H9 (cell line): ENCODE measurements at regions not wholly inside any gene's neighbourhood (a gene's known extent, or its start where the extent isn't known, plus 50 kb on each side); places are given as distances from the start of the nearest gene placed in this dataset.

Experiments
- DNase-seq: peaks from one replicate; pipeline ENCODE4 v3.0.0-alpha.2; 2017
- H2AFZ ChIP-seq: one replicate; pipeline ENCODE4 v1.6.1; 2013; ENCODE audit warnings: mild to moderate bottlenecking, low read length, control low read depth, moderate library complexity
- H2AK5ac ChIP-seq: 2 replicates; pipeline ENCODE4 v1.6.1; 2013; ENCODE audit warnings: low read length, control low read depth, mixed read lengths; ENCODE audit not compliant: insufficient read length
- H2BK120ac ChIP-seq: one replicate; pipeline ENCODE4 v1.6.1; 2013; ENCODE audit warnings: low read depth, mild to moderate bottlenecking, low read length, control low read depth, inconsistent platforms; ENCODE audit not compliant: poor library complexity, severe bottlenecking
- H2BK12ac ChIP-seq: 2 replicates; pipeline ENCODE4 v1.6.1; 2013; ENCODE audit warnings: low read length, control low read depth, mixed read lengths, low read depth; ENCODE audit not compliant: insufficient read length
- H2BK15ac ChIP-seq: 2 replicates; pipeline ENCODE4 v1.6.1; 2013; ENCODE audit warnings: low read depth, low read length, control low read depth
- H2BK20ac ChIP-seq: one replicate; pipeline ENCODE4 v1.6.1; 2013; ENCODE audit warnings: low read depth, mild to moderate bottlenecking, low read length, control low read depth, inconsistent platforms; ENCODE audit not compliant: poor library complexity, severe bottlenecking
- H2BK5ac ChIP-seq: 2 replicates; pipeline ENCODE4 v1.6.1; 2013; ENCODE audit warnings: low read length, control low read depth, mixed read lengths; ENCODE audit not compliant: insufficient read length
- H3K14ac ChIP-seq: 2 replicates; pipeline ENCODE4 v1.6.1; 2013; ENCODE audit warnings: low read length, control low read depth; ENCODE audit not compliant: insufficient read depth
- H3K18ac ChIP-seq: 2 replicates; pipeline ENCODE4 v1.6.1; 2013; ENCODE audit warnings: low read depth, mild to moderate bottlenecking, mixed read lengths, low read length, control low read depth; ENCODE audit not compliant: insufficient read length
- H3K23ac ChIP-seq: 2 replicates; pipeline ENCODE4 v1.6.1; 2013; ENCODE audit warnings: low read length, control low read depth, mixed read lengths, low read depth; ENCODE audit not compliant: insufficient read length
- H3K23me2 ChIP-seq: 2 replicates; pipeline ENCODE4 v1.6.1; 2013; ENCODE audit warnings: low read depth, mild to moderate bottlenecking, mixed read lengths, low read length, control low read depth; ENCODE audit not compliant: insufficient read length, poor library complexity, severe bottlenecking
- H3K27ac ChIP-seq: 2 replicates; pipeline ENCODE4 v1.5.1; 2013; ENCODE audit warnings: low read length, control low read depth, mixed read lengths, low read depth; ENCODE audit not compliant: insufficient read length
- H3K27me3 ChIP-seq: 2 replicates; pipeline ENCODE4 v1.6.1; 2013; ENCODE audit warnings: low read length, control low read depth, inconsistent platforms; ENCODE audit not compliant: insufficient read depth
- H3K4ac ChIP-seq: 2 replicates; pipeline ENCODE4 v1.6.1; 2013; ENCODE audit warnings: low read depth, mild to moderate bottlenecking, control low read depth, inconsistent platforms, low read length, moderate library complexity
- H3K4me1 ChIP-seq: 2 replicates; pipeline ENCODE4 v1.6.1; 2013; ENCODE audit warnings: low read length, control low read depth, inconsistent platforms; ENCODE audit not compliant: insufficient read depth
- H3K4me2 ChIP-seq: 2 replicates; pipeline ENCODE4 v1.6.1; 2013; ENCODE audit warnings: low read length, control low read depth, mixed read lengths; ENCODE audit not compliant: insufficient read length, insufficient read depth
- H3K56ac ChIP-seq: 2 replicates; pipeline ENCODE4 v1.6.1; 2013; ENCODE audit warnings: low read depth, mild to moderate bottlenecking, mixed read lengths, low read length, control low read depth; ENCODE audit not compliant: insufficient read length
- H3K79me1 ChIP-seq: 2 replicates; pipeline ENCODE4 v1.6.1; 2013; ENCODE audit warnings: low read depth, mild to moderate bottlenecking, moderate library complexity, low read length, control low read depth, inconsistent platforms; ENCODE audit not compliant: insufficient read depth, poor library complexity, severe bottlenecking
- H3K79me2 ChIP-seq: 2 replicates; pipeline ENCODE4 v1.6.1; 2013; ENCODE audit warnings: low read length, control low read depth, inconsistent platforms; ENCODE audit not compliant: insufficient read depth
- H3K9ac ChIP-seq: 2 replicates; pipeline ENCODE4 v1.6.1; 2013; ENCODE audit warnings: low read length, control low read depth, mixed read lengths; ENCODE audit not compliant: insufficient read length; ENCODE audit errors: extremely low read depth
- H3K9me3 ChIP-seq: one replicate; pipeline ENCODE4 v1.6.1; 2013; ENCODE audit warnings: low read depth, low read length, inconsistent platforms; ENCODE audit not compliant: control insufficient read depth
- H3T11ph ChIP-seq: one replicate; pipeline ENCODE4 v1.6.1; 2013; ENCODE audit warnings: mild to moderate bottlenecking, low read length, control low read depth, inconsistent platforms
- H4K20me1 ChIP-seq: one replicate; pipeline ENCODE4 v1.6.1; 2013; ENCODE audit not compliant: control insufficient read depth, insufficient read length, insufficient read depth
- H4K5ac ChIP-seq: 2 replicates; pipeline ENCODE4 v1.6.1; 2013; ENCODE audit warnings: low read depth, mild to moderate bottlenecking, mixed read lengths, low read length, control low read depth; ENCODE audit not compliant: insufficient read length
- H4K8ac ChIP-seq: replicated peaks from 2 replicates; pipeline ENCODE4 v1.6.1; 2013; ENCODE audit warnings: low read length, control low read depth, mixed read lengths, low read depth; ENCODE audit not compliant: insufficient read length
- H4K91ac ChIP-seq: 2 replicates; pipeline ENCODE4 v1.6.1; 2013; ENCODE audit warnings: low read depth, mild to moderate bottlenecking, moderate library complexity, mixed read lengths, low read length, control low read depth; ENCODE audit not compliant: insufficient read length
- H3K27ac Mint-ChIP-seq, 3 experiments: 2 replicates in 2 of 3; 3 replicates in 1 of 3; pipeline ENCODE4 v1.8.0; 2020 to 2021; ENCODE audit warnings: mixed read lengths in 3 of 3, mild to moderate bottlenecking in 1 of 3, moderate library complexity in 1 of 3
- H3K27me3 Mint-ChIP-seq: 2 replicates; pipeline ENCODE4 v1.8.0; 2021; ENCODE audit warnings: low read depth, mild to moderate bottlenecking, moderate library complexity, mixed read lengths
- H3K36me3 Mint-ChIP-seq, 3 experiments: 2 replicates in 2 of 3; 3 replicates in 1 of 3; pipeline ENCODE4 v1.8.0; 2020 to 2021; ENCODE audit warnings: low read depth in 3 of 3, mixed read lengths in 3 of 3; ENCODE audit not compliant: insufficient read depth in 1 of 3
- H3K4me1 Mint-ChIP-seq, 2 experiments: 2 replicates each; pipeline ENCODE4 v1.8.0; 2020; ENCODE audit warnings: mixed read lengths in 2 of 2
- H3K4me3 Mint-ChIP-seq, 2 experiments: 2 replicates in 1 of 2; 3 replicates in 1 of 2; pipeline ENCODE4 v1.8.0; 2020 to 2021; ENCODE audit warnings: mild to moderate bottlenecking in 2 of 2, mixed read lengths in 2 of 2, moderate library complexity in 1 of 2
- H3K9me3 Mint-ChIP-seq, 2 experiments: 2 replicates in 1 of 2; 3 replicates in 1 of 2; pipeline ENCODE4 v1.8.0; 2020; ENCODE audit warnings: mild to moderate bottlenecking in 2 of 2, mixed read lengths in 2 of 2, moderate library complexity in 1 of 2
- WGBS: extraction: QIAGEN DNeasy Blood & Tissue Kit; methylation state at CpG from one replicate; pipeline ENCODE4 v1.1.7; 2013; ENCODE audit warnings: missing lambda C conversion rate, low lambda C conversion rate, mixed read lengths; ENCODE audit not compliant: insufficient read length; ENCODE audit errors: extremely low coverage; 5-methylcytosine and 5-hydroxymethylcytosine counted together
- TF ChIP-seq, protein P1 (sequence below): fragments of 200-600 bp; sonication (generic); conservative IDR thresholded peaks from 3 replicates; pipeline ENCODE4 v1.8.0; 2021; ENCODE audit warnings: antibody characterized with exemption, mild to moderate bottlenecking

DNA sequence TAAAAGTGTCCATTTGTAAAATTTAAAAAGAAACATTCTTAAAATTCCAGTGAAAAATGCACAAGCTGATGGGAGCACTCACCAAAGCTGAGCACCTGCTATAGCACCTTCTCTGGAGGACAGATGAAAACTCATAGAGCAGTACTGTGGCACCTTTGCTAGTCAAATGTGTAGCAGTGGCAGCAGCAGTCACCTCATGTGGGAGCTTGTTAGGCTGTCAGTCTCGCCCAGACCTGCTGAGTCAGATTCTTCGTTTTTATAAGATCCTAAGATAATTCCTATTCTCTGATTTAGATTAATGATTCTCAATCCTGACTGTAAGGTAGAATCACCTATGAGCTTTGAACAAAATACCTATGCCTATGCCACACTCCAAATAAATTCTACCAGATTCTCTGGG lies 325.8 kb downstream of the RPL10L start:
- Histone ChIP-seq H2BK5ac (no peak overlapping the region), H4K91ac (no peak overlapping the region), H3T11ph (no peak overlapping the region), H2BK20ac (no peak overlapping the region), H2AFZ (no peak overlapping the region), H3K18ac (no peak overlapping the region), H3K27me3 (no peaks in the 10 kb centered on the region; the same call in 1 of the 2 replicates), H4K8ac (no peak overlapping the region), H2BK15ac (no peak overlapping the region), H3K9me3 (no peaks in the 10 kb centered on the region), H3K14ac (no peak overlapping the region), H3K4me2 (no peak overlapping the region), H3K23me2 (no peaks in the 10 kb centered on the region), H3K4me1 (peaks cover 8% of the 10 kb centered on the region), H4K20me1 (no peaks in the 10 kb centered on the region), H2BK12ac (no peak overlapping the region), H3K23ac (no peak overlapping the region), H2BK120ac (no peak overlapping the region), H3K56ac (no peak overlapping the region), H3K79me2 (no peaks in the 10 kb centered on the region), H3K4ac (no peak overlapping the region), H3K79me1 (no peaks in the 10 kb centered on the region), H4K5ac (no peak overlapping the region), H3K27ac (no peak overlapping the region), H2AK5ac (no peak overlapping the region), H3K9ac (no peak overlapping the region)
- no peak for DNase-seq
- peaks cover 22% of the 10 kb centered on the region in 2 experiments for H3K4me1 Mint-ChIP-seq
- no CpG with 5 or more reads among the region's 2 CpGs for WGBS
- H3K27ac Mint-ChIP-seq, result no peak overlapping the region
- TF ChIP-seq, protein P1, sequence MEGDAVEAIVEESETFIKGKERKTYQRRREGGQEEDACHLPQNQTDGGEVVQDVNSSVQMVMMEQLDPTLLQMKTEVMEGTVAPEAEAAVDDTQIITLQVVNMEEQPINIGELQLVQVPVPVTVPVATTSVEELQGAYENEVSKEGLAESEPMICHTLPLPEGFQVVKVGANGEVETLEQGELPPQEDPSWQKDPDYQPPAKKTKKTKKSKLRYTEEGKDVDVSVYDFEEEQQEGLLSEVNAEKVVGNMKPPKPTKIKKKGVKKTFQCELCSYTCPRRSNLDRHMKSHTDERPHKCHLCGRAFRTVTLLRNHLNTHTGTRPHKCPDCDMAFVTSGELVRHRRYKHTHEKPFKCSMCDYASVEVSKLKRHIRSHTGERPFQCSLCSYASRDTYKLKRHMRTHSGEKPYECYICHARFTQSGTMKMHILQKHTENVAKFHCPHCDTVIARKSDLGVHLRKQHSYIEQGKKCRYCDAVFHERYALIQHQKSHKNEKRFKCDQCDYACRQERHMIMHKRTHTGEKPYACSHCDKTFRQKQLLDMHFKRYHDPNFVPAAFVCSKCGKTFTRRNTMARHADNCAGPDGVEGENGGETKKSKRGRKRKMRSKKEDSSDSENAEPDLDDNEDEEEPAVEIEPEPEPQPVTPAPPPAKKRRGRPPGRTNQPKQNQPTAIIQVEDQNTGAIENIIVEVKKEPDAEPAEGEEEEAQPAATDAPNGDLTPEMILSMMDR, result no peak
- peaks cover 63% of the 10 kb centered on the region for H3K27me3 Mint-ChIP-seq
- H3K4me3 Mint-ChIP-seq, result no peak overlapping the region
- H3K36me3 Mint-ChIP-seq, result no peaks in the 10 kb centered on the region
- no peaks in the 10 kb centered on the region; a peak in 2 of 5 replicates for H3K9me3 Mint-ChIP-seq
